GM19035 (cell line): ENCODE measurements at regions not wholly inside any gene's neighbourhood (a gene's known extent, or its start where the extent isn't known, plus 50 kb on each side); places are given as distances from the start of the nearest gene placed in this dataset.

Source experiments
- ATAC-seq: cut with Tn5 transposase; IDR thresholded peaks from one replicate; pipeline ENCODE4 v1.9.1; 2021; ENCODE audit not compliant: unreplicated experiment

DNA sequence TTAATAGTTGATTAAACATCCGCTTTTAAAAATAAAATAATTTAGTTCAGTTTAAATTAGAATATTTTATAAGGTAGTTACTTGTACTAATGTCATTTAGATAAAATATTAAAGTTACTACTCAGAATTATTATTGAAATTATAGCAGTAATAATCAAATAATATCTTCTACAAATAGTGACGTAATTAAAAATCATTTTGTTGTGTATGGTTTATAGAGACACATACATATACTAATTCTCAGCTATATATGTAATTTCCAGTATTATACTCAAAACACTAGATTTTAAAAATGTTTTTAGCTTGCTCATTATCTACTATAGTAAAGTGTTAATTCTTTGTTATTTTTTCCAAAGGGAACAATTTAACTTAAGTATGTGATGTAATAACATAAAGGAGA lies 435.2 kb upstream of the MANEA start:
- no peak for ATAC-seq

DNA sequence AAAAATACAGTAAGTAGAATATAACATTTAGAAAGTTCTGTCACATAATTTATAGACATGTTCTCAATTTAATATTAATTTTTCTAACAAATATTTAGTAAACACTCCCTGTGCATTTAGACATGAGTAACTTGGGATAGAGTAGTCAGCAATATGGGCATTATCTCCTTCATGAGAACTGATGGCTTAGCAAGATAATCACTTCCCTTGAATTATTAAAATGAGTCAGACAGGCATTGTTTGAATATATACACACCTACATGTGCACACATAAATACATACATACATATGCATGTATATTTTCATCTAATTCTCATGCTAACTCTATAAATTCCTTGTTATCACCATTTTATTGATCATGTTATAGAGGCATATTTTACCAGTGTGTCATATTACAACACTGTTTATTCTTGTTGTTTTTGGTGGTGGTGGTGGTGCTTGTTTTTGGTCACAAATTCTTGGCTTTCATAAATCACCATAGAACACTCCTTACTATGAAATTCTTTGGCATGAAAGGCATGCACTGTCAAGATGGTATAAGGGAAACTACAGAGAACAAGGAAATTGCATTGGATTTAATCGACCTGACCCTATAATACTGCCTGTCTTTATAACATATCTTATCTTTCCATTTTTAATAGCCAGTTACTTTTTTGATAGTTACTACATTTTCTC lies 434.5 kb upstream of the MANEA start:
- ATAC-seq = no peak

DNA sequence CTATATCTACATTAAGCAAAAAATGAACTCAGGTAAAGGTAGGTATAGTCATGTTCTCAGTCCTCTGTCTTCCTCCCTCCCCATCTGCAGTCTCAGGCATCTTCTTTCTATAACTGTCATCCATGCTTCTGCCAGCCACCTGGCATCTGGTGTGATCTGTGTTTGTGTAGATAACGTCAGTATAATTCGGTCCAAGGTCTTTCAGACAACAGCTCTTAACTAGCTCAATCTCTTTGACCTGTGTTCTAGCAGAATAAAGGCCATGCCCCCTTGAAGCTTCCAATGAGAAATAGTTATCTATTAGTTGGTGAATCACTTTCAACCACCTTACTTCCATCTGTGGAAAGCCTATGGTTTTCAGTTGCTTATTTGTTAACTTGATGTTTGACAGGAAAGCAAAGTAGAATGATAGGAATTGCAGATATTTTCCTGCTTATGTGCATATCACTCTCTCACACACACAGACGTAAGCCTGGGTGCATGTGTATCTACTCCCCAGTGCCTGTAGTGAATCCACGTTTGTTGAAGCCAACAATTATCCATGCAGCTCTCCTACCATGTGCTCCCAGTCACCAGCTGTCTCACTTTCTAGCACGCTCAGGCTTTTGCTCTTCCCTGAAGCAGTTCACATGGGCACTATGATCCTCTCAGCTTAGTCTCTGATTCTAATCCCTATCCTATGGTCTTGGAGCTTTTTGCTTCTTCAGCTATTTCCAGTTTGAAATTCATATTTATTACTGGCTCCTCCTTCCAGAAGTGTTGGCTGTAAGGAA lies 433.7 kb upstream of the MANEA start:
- no peak for ATAC-seq

DNA sequence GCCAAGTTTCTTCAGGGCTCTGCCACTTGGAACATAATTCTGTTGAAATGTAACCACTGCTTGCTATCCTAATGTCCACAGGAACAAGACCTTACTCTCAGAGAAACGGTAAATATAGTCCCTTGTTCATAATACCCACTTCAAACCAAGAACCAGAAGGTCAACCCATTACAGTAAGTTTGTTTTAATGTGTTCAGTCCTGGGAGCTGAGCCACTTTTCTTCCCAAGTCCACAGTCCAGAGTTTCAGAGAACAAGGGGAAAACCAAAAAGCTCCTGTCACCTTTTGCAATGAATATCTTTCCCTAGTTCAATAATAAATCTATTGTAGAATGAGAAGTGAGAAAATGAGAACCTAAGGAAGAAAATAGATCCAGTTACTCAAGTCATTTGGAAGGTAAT lies 431.9 kb upstream of the MANEA start:
- ATAC-seq = no peak

DNA sequence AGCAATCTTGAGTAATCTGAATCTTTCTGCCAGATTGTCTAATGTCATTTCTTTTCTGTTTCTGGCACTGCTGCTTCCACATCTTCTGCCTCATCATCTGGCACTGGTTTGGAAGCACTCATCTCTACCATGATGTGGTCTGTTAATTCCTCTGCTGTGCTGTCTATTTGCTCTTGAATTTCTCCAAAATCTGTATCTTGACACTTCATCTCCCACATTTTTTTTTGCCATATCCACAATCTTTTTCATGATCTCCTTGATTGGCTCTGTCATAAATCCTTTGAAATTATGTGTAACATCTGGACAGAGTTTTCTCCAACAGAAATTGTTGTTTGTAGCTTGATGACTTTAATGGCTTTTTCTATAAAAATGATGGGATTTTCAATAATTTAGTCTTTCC lies 417.8 kb upstream of the MANEA start:
- ATAC-seq = no peak

DNA sequence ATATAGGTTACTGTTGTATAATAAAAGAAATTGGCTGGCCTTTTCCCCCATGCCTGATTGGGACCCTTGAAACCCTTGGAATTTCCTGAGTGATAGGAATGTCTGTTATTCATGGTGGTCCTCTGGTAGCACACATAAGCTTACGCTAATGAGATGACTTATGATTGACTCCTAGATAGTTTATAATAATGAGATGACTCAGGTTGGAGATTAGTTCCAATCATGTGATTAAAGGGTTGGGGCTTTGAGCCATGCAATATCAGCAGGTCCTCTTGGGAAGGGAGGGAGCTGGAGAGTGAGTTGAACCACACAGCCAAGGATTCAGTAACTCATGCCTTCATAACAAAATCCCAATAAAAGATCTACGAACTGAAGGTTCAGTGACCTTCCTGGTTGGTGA lies 407.6 kb upstream of the MANEA start:
- no peak for ATAC-seq

DNA sequence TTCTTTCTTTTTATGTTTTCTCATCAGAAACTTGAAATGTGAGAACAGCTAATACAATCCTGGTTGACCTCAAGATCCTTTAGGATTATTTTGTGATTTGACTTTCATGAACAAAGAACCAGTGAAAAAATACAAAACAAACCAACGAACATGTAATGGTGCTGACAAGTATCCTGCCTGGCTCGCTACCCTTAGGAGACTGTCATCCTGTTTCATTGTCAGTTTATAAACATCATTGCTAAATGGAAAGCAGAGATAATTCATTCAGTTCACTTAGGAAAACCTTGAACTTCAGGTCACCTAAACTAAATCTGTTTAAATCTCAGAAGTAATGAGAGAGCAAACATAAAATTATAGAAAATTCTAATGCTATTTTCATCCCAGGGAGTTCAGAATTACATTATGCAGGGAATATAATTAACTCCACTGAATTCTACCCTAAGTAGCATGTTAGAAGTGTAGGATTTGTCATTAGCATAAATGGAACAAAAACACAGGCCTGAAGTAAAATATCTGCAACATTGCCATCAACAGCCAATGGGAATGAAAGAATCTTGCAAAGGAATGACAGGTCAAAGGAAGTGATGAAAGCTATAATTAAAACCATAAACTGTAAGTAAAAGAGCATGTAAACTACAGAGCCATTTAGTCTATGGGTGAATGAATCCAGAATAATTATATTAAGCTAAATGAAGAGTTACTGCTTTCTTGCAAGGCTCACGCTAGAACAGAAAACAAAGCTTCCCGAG lies 401.2 kb upstream of the MANEA start:
- no peak for ATAC-seq

DNA sequence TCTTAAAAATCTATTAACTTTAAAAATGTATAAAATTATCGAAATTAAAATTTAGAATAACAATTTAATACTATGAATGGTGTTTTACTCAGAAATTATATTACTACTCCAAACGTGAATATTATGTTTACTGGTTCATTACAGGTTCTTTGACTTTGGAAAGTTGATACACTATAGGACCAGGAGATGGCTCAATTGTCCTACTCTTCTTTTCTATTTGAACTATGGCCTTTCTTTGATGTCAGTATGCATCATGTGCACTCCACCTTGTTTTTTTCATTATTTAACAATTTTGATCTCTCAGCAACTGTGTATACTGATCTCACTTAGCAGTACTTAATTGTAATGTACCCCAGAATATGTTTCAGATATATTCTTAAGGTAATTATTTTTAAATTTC lies 391.5 kb upstream of the MANEA start:
- ATAC-seq = no peak

DNA sequence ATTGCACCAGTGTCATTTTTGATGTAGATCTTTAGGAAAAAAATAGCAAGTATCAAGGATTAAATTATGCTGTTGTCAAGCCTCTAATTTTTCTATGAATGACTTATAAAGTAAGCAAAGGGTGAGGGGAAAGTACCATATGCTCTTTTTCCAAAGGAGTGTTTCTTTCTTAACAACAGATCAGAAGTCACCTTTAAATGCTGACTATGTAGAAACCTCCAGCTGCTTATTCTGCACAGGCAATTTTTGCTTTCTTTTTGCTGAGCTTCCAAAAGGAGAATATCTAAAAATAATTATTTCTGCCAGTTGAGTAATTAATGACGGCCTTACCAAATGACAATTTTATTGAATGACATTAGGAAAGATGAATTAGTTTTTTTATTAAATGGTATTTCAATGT lies 390.6 kb upstream of the MANEA start:
- no peak for ATAC-seq

DNA sequence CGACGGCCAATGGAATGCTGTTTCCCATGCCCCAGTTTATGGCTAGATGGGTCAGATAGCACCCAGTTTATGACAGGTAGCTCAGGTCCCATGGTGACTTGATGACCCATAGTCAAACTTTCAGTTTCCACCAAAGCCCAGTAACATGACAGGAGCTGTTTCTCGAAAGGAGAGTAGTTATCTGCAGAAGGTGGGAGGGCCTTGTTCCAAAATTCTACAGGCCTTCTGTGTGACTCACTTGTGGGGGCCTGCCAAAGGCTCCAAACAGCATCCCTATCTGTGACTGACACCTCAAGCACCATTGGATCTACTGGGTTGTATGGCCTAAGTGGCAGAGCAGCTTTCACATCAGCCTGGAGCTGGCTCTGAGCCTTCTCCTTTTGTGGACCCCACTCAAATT lies 379.7 kb upstream of the MANEA start:
- no peak for ATAC-seq

DNA sequence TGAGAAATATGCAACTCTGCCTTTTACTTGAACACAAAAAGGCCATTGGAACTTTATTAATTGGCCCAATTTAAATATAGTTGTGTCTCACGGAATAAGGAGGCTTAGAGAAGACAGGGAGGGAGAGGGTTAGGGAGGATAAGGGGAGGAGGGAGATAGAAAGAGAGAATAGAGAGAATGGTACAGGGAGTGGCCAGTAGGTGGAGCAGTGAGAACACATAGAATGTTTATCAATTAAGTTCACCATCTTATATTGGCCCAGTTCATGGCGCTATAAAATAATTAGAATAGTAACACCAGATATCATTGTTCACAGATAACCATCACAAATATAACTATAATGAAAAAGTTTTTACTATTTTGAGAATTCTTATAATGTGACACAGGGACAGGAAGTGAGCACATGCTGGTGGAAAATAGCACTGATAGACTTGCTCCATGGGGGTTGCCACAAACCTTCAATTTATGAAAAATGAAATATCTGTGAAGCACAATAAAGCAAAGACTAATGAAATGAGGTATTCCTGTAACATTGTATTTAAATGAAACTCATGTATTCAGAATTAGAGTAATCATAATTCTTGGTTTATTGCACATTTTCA lies 374.1 kb upstream of the MANEA start:
- peak; percentile 97 for ATAC-seq

DNA sequence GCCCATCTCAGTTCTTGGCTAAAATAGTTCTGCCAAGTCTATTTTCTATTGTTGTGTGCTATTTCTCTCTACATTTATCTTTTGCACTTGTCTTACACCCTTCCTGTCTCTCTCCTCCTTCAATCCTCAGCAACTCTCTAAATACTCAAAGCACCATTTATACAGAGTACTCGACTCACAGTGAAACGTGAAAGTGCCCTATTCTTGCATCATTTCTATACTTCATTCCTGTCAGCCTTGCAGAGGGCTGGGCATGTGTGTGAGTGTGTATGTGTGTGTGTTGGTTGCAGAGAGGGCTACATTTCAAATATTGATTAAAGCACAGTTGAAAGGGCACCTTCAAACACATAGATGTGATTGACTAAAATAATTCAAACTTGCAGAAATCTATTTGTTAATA lies 373.2 kb upstream of the MANEA start:
- ATAC-seq = no peak

DNA sequence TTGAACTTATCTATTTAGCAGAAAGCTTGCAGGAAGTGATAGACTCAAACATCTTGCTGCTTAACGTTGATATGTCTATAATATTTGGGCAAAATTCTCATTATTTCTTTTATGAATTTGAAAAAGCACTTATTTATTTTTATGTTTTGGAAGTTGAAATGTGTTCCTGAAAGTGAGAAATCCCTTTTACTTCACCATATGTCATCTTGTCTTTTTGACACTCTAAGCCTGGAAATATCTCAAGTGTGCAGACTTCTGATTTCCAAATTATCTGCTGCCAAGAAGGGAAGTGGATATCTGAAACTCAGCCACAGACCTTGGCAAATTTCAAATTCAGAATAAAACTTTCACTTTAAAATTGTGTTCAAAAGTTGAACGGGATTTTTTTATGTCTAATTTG lies 368.7 kb upstream of the MANEA start:
- no peak for ATAC-seq

DNA sequence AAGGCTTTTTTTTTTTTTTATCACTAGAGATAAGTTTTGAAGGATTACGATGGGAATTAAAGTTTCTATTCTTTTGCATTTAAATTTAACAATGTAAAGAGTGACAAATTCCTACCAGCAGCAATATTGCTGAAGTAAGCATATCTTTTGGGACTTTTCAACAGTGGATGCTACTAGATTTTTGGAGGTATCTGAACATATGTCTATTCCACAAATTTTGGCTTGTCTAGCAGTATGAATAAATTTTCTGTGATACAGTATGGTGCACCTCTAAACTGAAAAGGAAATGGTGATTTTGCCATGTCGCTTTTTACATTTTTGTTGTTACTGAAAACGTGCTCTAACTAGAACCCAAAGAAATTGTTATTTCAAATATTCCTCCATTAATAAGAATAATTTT lies 368.3 kb upstream of the MANEA start:
- no peak for ATAC-seq

DNA sequence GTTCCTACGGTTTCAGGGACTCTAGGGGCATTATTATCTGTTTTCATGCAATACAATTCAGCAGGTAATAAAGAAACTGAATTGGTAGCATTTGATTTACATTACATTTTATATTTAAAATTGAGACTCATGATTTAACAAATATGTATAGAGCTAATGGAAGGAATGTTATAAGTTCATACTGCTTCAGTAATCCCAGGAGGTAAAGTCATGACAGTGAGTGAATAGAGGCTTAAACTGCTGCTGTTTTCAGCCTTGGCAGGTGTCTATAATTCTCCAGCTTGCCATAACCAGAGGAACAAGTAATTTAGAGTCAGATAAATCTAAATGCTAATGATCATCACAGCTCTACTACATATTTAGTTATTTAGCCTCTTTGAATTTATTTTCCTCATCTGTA lies 360.8 kb upstream of the MANEA start:
- no peak for ATAC-seq

DNA sequence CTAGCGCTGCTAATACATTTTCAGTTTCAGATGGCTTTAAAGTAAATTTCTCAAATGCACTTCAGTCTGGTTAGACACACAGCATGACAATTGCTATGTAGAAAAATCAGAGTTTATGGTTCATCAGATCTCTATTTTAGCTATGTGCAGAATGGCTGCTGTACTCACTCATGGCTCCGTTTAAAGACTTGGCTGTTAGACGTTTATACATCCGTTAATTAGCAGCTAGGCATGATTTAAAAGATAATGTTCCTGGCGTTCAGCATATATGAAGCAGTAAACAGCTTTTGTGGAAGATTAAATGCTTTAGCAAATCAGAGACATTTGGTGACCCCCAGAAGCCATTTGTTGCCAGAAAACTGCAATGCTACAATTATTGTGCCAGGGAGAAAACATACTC lies 350.0 kb upstream of the MANEA start:
- ATAC-seq = no peak

DNA sequence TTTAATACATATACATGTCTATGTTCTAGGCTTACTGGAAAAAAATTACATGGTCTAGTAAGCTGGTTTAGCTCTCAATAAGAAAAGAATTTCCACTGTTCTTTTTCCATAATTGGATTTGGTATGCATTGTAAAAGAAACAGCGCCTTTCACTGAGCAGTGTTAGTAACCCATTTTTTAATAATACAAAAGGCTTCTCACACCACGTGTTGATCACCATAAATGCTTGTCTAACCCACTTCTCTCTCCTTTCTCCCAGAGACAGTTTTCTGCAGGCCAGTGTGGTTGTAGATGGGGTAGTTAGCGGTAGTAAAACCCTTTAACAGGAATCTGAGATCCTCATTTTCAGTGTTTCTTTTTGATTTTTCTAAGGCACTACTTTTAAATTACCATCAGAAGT lies 348.7 kb upstream of the MANEA start:
- ATAC-seq = no peak

DNA sequence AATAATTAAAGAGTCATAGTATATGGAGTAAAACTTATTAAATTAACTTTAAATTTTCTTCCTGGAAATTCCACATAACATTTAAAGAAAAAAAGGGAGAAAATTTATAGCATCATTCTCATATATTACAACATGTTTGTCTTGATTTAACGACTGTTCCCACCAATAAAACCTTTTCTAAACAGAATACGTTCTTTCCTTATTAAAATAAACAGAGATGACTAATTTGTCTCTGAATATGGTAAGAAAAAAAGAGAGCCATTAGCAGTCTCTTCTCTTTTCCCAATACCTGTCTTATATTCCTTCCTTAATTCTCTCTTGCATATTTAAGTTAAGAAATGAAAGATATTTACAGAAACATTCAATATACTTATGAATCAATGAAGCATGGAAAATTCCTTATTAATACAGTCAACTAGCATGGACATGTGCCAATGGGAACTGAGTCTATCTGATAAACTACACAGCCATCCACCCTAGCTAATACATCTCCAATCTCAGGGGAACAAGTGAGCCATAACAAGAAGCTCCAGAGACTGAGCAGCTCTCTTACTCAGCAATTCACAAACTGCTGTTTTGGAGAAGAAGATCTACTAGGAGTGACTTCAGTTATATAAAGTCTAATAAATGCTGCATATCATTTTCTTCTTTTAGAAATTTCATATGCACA lies 347.1 kb upstream of the MANEA start:
- no peak for ATAC-seq

DNA sequence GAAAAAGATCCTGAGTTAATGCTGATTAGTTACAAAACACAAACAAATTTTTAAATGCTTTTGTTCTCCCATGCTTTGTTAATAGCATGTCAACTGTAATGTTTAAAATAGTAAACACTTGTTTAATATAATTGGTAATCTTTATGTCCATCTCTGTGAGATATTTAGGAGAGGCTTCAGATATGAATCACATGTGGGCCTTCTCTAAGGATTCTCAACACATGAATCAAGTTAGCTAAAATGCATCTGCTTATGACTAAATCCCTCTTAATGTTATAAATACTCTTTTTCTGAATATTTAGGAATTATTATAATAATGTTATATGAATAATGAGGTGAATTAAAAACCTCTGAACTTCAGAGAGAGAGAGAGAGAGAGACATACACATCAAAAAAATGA lies 345.9 kb upstream of the MANEA start:
- ATAC-seq = no peak

DNA sequence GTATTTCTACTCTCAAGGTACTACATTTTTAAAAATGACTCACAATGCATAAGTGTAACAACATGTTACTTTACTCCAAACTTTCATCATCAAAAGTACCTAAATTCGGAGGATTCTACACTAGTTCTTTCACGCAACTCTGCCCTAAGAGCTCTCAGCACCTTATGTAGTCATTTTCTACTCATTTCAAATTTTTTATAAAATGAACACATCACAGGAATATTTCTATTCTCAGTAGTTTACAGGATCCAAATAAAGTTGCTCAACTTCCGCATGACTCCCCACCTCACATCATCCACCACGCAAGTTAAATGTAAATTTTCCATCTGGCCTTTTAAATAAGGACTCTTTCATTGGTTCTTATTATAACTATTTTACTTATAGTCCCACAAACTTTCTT lies 344.9 kb upstream of the MANEA start:
- ATAC-seq = no peak

DNA sequence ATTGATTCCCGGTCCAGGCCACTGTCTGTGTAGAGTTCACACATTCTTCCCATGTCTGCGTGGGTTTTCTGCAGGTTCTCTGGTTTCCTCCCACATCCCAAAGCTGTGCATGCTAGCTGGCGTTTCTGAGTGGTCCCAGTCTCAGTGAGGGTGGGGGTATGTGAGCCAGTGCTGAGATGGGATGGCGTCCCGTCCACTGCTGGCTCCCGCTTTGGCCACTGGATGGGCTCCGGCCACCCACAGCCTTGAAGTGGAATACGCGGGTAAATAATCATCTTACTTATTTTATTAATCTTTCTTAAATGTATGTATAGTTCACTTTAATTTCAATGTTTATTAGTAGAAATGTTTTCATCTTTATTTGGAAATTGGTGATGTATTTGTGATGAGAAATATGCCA lies 343.5 kb upstream of the MANEA start:
- no peak for ATAC-seq
